Peyer's patch (tissue), 4 donors: ENCODE measurements at regions not wholly inside any gene's neighbourhood (a gene's known extent, or its start where the extent isn't known, plus 50 kb on each side); places are given as distances from the start of the nearest gene placed in this dataset.

ENCODE experiments used
- POLR2A ChIP-seq, 2 donors: fragments of 450-650 bp; IDR thresholded peaks; one replicate each; pipeline ENCODE4 v1.5.1; 2017; ENCODE audit warnings: antibody characterized with exemption in 2 of 2, mild to moderate bottlenecking in 2 of 2, moderate library complexity in 2 of 2
- TF ChIP-seq, protein P1 (sequence below), 6 experiments: fragments of 450-650 bp in 4 of 6; fragments of 200-600 bp in 2 of 6; sonication (generic) in 1 of 6; IDR thresholded peaks; one replicate each; pipeline ENCODE4 v1.5.1; 2017 to 2019; ENCODE audit warnings: antibody characterized with exemption in 6 of 6, mild to moderate bottlenecking in 3 of 6, moderate library complexity in 1 of 6

DNA sequence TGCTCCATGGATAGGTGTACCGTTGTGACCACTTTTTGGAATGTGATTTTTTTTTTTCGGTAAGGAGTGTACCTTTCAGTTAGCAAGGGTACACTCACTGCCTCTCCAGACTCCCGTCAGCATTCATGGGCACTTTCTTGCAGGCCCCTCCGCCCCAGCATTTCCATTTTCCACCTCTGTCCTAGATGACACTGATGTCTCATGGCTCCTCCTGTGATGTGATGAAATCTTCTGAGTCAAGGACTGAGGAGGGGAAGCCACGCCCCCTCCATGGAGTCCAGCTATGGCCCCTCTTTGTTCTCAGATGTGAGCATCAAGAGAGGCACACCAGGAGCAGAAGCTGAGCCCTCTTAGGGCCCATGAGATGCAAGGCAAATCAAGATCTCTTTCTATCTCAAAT is 61.8 kb downstream of the CTSL start:
- TF ChIP-seq POLR2A (IDR thresholded peaks at IDR 0.05): no peak
- TF ChIP-seq, protein P1, sequence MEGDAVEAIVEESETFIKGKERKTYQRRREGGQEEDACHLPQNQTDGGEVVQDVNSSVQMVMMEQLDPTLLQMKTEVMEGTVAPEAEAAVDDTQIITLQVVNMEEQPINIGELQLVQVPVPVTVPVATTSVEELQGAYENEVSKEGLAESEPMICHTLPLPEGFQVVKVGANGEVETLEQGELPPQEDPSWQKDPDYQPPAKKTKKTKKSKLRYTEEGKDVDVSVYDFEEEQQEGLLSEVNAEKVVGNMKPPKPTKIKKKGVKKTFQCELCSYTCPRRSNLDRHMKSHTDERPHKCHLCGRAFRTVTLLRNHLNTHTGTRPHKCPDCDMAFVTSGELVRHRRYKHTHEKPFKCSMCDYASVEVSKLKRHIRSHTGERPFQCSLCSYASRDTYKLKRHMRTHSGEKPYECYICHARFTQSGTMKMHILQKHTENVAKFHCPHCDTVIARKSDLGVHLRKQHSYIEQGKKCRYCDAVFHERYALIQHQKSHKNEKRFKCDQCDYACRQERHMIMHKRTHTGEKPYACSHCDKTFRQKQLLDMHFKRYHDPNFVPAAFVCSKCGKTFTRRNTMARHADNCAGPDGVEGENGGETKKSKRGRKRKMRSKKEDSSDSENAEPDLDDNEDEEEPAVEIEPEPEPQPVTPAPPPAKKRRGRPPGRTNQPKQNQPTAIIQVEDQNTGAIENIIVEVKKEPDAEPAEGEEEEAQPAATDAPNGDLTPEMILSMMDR (IDR thresholded peaks at IDR 0.05): no peak
